Dendritic cell treated with granulocyte-macrophage colony-stimulating factor and Interleukin-4, amounts not matched to agents 40 ng/mL and 50 ng/mL, for 4 days (primary cell): ENCODE measurements at regions not wholly inside any gene's neighbourhood (a gene's known extent, or its start where the extent isn't known, plus 50 kb on each side); places are given as distances from the start of the nearest gene placed in this dataset.

Experiments
- H3K27ac Mint-ChIP-seq: one replicate; pipeline ENCODE4 v1.8.0; 2022; ENCODE audit warnings: mild to moderate bottlenecking, mixed read lengths
- H3K27me3 Mint-ChIP-seq: one replicate; pipeline ENCODE4 v1.8.0; 2022; ENCODE audit warnings: mild to moderate bottlenecking, mixed read lengths
- H3K36me3 Mint-ChIP-seq: one replicate; pipeline ENCODE4 v1.8.0; 2022; ENCODE audit warnings: low read depth, mixed read lengths
- H3K4me1 Mint-ChIP-seq: one replicate; pipeline ENCODE4 v1.8.0; 2022; ENCODE audit warnings: low read depth, mixed read lengths
- H3K4me3 Mint-ChIP-seq: one replicate; pipeline ENCODE4 v1.8.0; 2022; ENCODE audit warnings: mild to moderate bottlenecking, moderate library complexity, mixed read lengths
- H3K9me3 Mint-ChIP-seq: one replicate; pipeline ENCODE4 v1.8.0; 2022; ENCODE audit warnings: mixed read lengths
- intact Hi-C: fragments of 100-400 bp; cut with micrococcal nuclease; formaldehyde crosslinking; loops from one replicate; pipeline ENCODE4 v1.15.0; 2022

- no peaks in the 10 kb centered on the region for H3K9me3 Mint-ChIP-seq
- no peak overlapping the region for H3K27ac Mint-ChIP-seq
Observed at GRCh38 chr9:27659001-27659400, 85.7 kb upstream of the C9orf72 start.

GRCh38 chr9:27659571-27659970 lies 86.3 kb upstream of the C9orf72 start:
- no peaks in the 10 kb centered on the region for H3K27me3 Mint-ChIP-seq
- H3K36me3 Mint-ChIP-seq: no peaks in the 10 kb centered on the region
- H3K4me3 Mint-ChIP-seq: no peak overlapping the region
- H3K4me1 Mint-ChIP-seq: peaks cover 26% of the 10 kb centered on the region
- no peaks in the 10 kb centered on the region for H3K9me3 Mint-ChIP-seq
- intact Hi-C loops: no loop called here
- no peak overlapping the region for H3K27ac Mint-ChIP-seq

More at GRCh38 chr9:27659001-27659400, 85.7 kb upstream of the C9orf72 start:
- Mint-ChIP-seq H3K36me3 (no peaks in the 10 kb centered on the region), H3K4me3 (no peak overlapping the region), H3K27me3 (no peaks in the 10 kb centered on the region), H3K4me1 (peaks cover 23% of the 10 kb centered on the region)
- intact Hi-C loops: no loop called here

GRCh38 chr9:27660148-27660547 lies 86.9 kb upstream of the C9orf72 start:
- peaks cover 21% of the 10 kb centered on the region for H3K4me1 Mint-ChIP-seq
- H3K27ac Mint-ChIP-seq: no peak overlapping the region
- intact Hi-C loops: no loop called here
- no peaks in the 10 kb centered on the region for H3K9me3 Mint-ChIP-seq
- H3K36me3 Mint-ChIP-seq: no peaks in the 10 kb centered on the region
- no peaks in the 10 kb centered on the region for H3K27me3 Mint-ChIP-seq
- H3K4me3 Mint-ChIP-seq: no peak overlapping the region

GRCh38 chr9:27663526-27663925 lies 90.2 kb upstream of the C9orf72 start:
- Mint-ChIP-seq H3K9me3 (no peaks in the 10 kb centered on the region), H3K27ac (no peak overlapping the region), H3K36me3 (no peaks in the 10 kb centered on the region), H3K27me3 (no peaks in the 10 kb centered on the region), H3K4me1 (peaks cover 13% of the 10 kb centered on the region), H3K4me3 (no peak overlapping the region)
- intact Hi-C loops: no loop called here

- peaks cover 13% of the 10 kb centered on the region for H3K4me1 Mint-ChIP-seq
- no peaks in the 10 kb centered on the region for H3K9me3 Mint-ChIP-seq
- H3K4me3 Mint-ChIP-seq: no peak overlapping the region
- H3K27ac Mint-ChIP-seq: peak overlapping the region; percentile 1
- no peaks in the 10 kb centered on the region for H3K27me3 Mint-ChIP-seq
- H3K36me3 Mint-ChIP-seq: no peaks in the 10 kb centered on the region
- intact Hi-C loops: no loop called here
Observed at GRCh38 chr9:27664121-27664779, 91.0 kb upstream of the C9orf72 start.

GRCh38 chr9:27665136-27665535 lies 91.9 kb upstream of the C9orf72 start:
- H3K4me3 Mint-ChIP-seq: no peak overlapping the region
- intact Hi-C loops: no loop called here
- no peak overlapping the region for H3K27ac Mint-ChIP-seq
- no peaks in the 10 kb centered on the region for H3K36me3 Mint-ChIP-seq
- H3K4me1 Mint-ChIP-seq: peaks cover 13% of the 10 kb centered on the region
- no peaks in the 10 kb centered on the region for H3K9me3 Mint-ChIP-seq
- no peaks in the 10 kb centered on the region for H3K27me3 Mint-ChIP-seq

GRCh38 chr9:27668280-27668679 lies 95.0 kb upstream of the C9orf72 start:
- Mint-ChIP-seq H3K27ac (no peak overlapping the region), H3K36me3 (no peaks in the 10 kb centered on the region), H3K9me3 (no peaks in the 10 kb centered on the region), H3K4me3 (no peak overlapping the region), H3K4me1 (peaks cover 24% of the 10 kb centered on the region), H3K27me3 (no peaks in the 10 kb centered on the region)
- intact Hi-C loops: no loop called here

- no peaks in the 10 kb centered on the region for H3K36me3 Mint-ChIP-seq
- no peaks in the 10 kb centered on the region for H3K27me3 Mint-ChIP-seq
- intact Hi-C loops: no loop called here
- H3K4me3 Mint-ChIP-seq: no peak overlapping the region
- H3K9me3 Mint-ChIP-seq: no peaks in the 10 kb centered on the region
- H3K27ac Mint-ChIP-seq: no peak overlapping the region
- peaks cover 25% of the 10 kb centered on the region for H3K4me1 Mint-ChIP-seq
Observed at GRCh38 chr9:27671636-27672035, 98.4 kb upstream of the C9orf72 start.

- H3K27me3 Mint-ChIP-seq: no peaks in the 10 kb centered on the region
- intact Hi-C loops: no loop called here
- no peaks in the 10 kb centered on the region for H3K36me3 Mint-ChIP-seq
- H3K4me3 Mint-ChIP-seq: no peak overlapping the region
- no peak overlapping the region for H3K27ac Mint-ChIP-seq
- H3K9me3 Mint-ChIP-seq: no peaks in the 10 kb centered on the region
- peaks cover 25% of the 10 kb centered on the region for H3K4me1 Mint-ChIP-seq
Observed at GRCh38 chr9:27672718-27673117, 99.4 kb upstream of the C9orf72 start.

GRCh38 chr9:27673641-27674040 lies 100.4 kb upstream of the C9orf72 start:
- peaks cover 20% of the 10 kb centered on the region for H3K4me1 Mint-ChIP-seq
- no peaks in the 10 kb centered on the region for H3K27me3 Mint-ChIP-seq
- H3K4me3 Mint-ChIP-seq: no peak overlapping the region
- H3K36me3 Mint-ChIP-seq: no peaks in the 10 kb centered on the region
- intact Hi-C loops: no loop called here
- H3K9me3 Mint-ChIP-seq: no peaks in the 10 kb centered on the region
- H3K27ac Mint-ChIP-seq: peak overlapping the region; percentile 26

- no peaks in the 10 kb centered on the region for H3K9me3 Mint-ChIP-seq
- no peaks in the 10 kb centered on the region for H3K27me3 Mint-ChIP-seq
- H3K4me3 Mint-ChIP-seq: no peak overlapping the region
- H3K4me1 Mint-ChIP-seq: peaks cover 20% of the 10 kb centered on the region
- no peaks in the 10 kb centered on the region for H3K36me3 Mint-ChIP-seq
- no peak overlapping the region for H3K27ac Mint-ChIP-seq
- intact Hi-C loops: no loop called here
Observed at GRCh38 chr9:27675354-27675753, 102.1 kb upstream of the C9orf72 start.

GRCh38 chr9:27676827-27677226 lies 103.5 kb upstream of the C9orf72 start:
- Mint-ChIP-seq H3K27me3 (no peaks in the 10 kb centered on the region), H3K4me1 (peaks cover 20% of the 10 kb centered on the region), H3K36me3 (no peaks in the 10 kb centered on the region), H3K27ac (no peak overlapping the region), H3K9me3 (no peaks in the 10 kb centered on the region), H3K4me3 (no peak overlapping the region)
- intact Hi-C loops: no loop called here

GRCh38 chr9:27679338-27679737 lies 106.1 kb upstream of the C9orf72 start:
- intact Hi-C loops: no loop called here
- H3K27ac Mint-ChIP-seq: no peak overlapping the region
- no peak overlapping the region for H3K4me3 Mint-ChIP-seq
- H3K4me1 Mint-ChIP-seq: no peaks in the 10 kb centered on the region
- H3K27me3 Mint-ChIP-seq: no peaks in the 10 kb centered on the region
- H3K36me3 Mint-ChIP-seq: no peaks in the 10 kb centered on the region
- H3K9me3 Mint-ChIP-seq: no peaks in the 10 kb centered on the region

- Mint-ChIP-seq H3K27me3 (no peaks in the 10 kb centered on the region), H3K36me3 (no peaks in the 10 kb centered on the region), H3K4me3 (no peak overlapping the region), H3K9me3 (no peaks in the 10 kb centered on the region), H3K4me1 (peaks cover 10% of the 10 kb centered on the region), H3K27ac (no peak overlapping the region)
- intact Hi-C loops: no loop called here
Observed at GRCh38 chr9:27683181-27683580, 109.9 kb upstream of the C9orf72 start.

GRCh38 chr9:27688954-27689353 lies 115.7 kb upstream of the C9orf72 start:
- peaks cover 10% of the 10 kb centered on the region for H3K4me1 Mint-ChIP-seq
- H3K36me3 Mint-ChIP-seq: no peaks in the 10 kb centered on the region
- intact Hi-C loops: no loop called here
- H3K9me3 Mint-ChIP-seq: no peaks in the 10 kb centered on the region
- H3K4me3 Mint-ChIP-seq: no peak overlapping the region
- no peak overlapping the region for H3K27ac Mint-ChIP-seq
- no peaks in the 10 kb centered on the region for H3K27me3 Mint-ChIP-seq
